ENCODE measurements at regions not wholly inside any gene's neighbourhood (a gene's known extent, or its start where the extent isn't known, plus 50 kb on each side); places are given as distances from the start of the nearest gene placed in this dataset.

GRCh38 chr20:37643400-37643799 is 50.4 kb upstream of the CTNNBL1 start:
- no peaks in the 10 kb centered on the region for H3K36me3 ChIP-seq (replicated peaks; ENCODE audit: control insufficient read depth, insufficient read depth, low read length)
- no peaks in the 10 kb centered on the region; the same call in 1 of the 2 replicates for H3K27me3 ChIP-seq (ENCODE audit: control insufficient read depth, insufficient read depth, low read length)
- H3K4me3 ChIP-seq (ENCODE audit: insufficient read depth, low read depth, low read length): no peak overlapping the region
- DNase-seq: no peak

- H3K27me3 ChIP-seq (ENCODE audit: control insufficient read depth, insufficient read depth, low read length): no peaks in the 10 kb centered on the region; the same call in 1 of the 2 replicates
Measured at GRCh38 chr20:37642246-37642645, 51.6 kb upstream of the CTNNBL1 start.

GRCh38 chr20:37640600-37641561 is 52.9 kb upstream of the CTNNBL1 start:
- Histone ChIP-seq H3K4me3 (ENCODE audit: insufficient read depth, low read depth, low read length) (no peak overlapping the region), H3K36me3 (replicated peaks; ENCODE audit: control insufficient read depth, insufficient read depth, low read length) (no peaks in the 10 kb centered on the region), H3K27me3 (ENCODE audit: control insufficient read depth, insufficient read depth, low read length) (no peaks in the 10 kb centered on the region; the same call in 1 of the 2 replicates)
- DNase-seq: no peak

More at GRCh38 chr20:37642246-37642645, 51.6 kb upstream of the CTNNBL1 start:
- H3K36me3 ChIP-seq (replicated peaks; ENCODE audit: control insufficient read depth, insufficient read depth, low read length): no peaks in the 10 kb centered on the region
- no peak overlapping the region for H3K4me3 ChIP-seq (ENCODE audit: insufficient read depth, low read depth, low read length)
- DNase-seq: no peak

DNA sequence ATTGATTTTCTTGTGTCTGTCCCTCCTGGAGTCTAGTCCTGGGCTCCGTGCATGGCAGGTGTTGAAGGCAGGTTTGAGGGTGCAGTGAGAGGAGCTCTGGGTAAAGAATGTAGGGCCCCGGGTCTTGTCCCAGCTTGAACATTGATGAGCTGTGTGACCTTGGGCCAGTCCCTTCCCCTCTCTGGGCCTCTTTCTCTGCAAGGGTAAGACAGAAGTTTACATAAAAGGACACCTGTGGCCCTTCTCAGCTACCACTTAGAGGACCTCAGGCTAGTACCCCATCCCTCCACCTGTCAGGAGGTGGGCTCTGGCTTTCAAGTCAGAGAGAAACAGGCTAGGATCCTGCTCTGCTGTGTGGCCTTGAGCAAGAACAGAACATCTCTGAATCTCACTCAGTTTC is 55.3 kb upstream of the CTNNBL1 start:
- no peak overlapping the region for H3K4me3 ChIP-seq (ENCODE audit: insufficient read depth, low read depth, low read length)
- no peak for DNase-seq
- H3K36me3 ChIP-seq (replicated peaks; ENCODE audit: control insufficient read depth, insufficient read depth, low read length): no peaks in the 10 kb centered on the region
- H3K27me3 ChIP-seq (ENCODE audit: control insufficient read depth, insufficient read depth, low read length): no peaks in the 10 kb centered on the region; the same call in 1 of the 2 replicates

- Histone ChIP-seq H3K27me3 (ENCODE audit: control insufficient read depth, insufficient read depth, low read length) (no peaks in the 10 kb centered on the region; the same call in 1 of the 2 replicates), H3K4me3 (ENCODE audit: insufficient read depth, low read depth, low read length) (no peak overlapping the region)
Measured at GRCh38 chr20:37636977-37637376, 56.9 kb upstream of the CTNNBL1 start.

GRCh38 chr20:37636212-37636975 is 57.4 kb upstream of the CTNNBL1 start:
- no peak for DNase-seq
- Histone ChIP-seq H3K4me3 (ENCODE audit: insufficient read depth, low read depth, low read length) (no peak overlapping the region), H3K27me3 (ENCODE audit: control insufficient read depth, insufficient read depth, low read length) (no peaks in the 10 kb centered on the region; the same call in 1 of the 2 replicates), H3K36me3 (replicated peaks; ENCODE audit: control insufficient read depth, insufficient read depth, low read length) (no peaks in the 10 kb centered on the region)

More at GRCh38 chr20:37636977-37637376, 56.9 kb upstream of the CTNNBL1 start:
- no peak for DNase-seq
- no peaks in the 10 kb centered on the region for H3K36me3 ChIP-seq (replicated peaks; ENCODE audit: control insufficient read depth, insufficient read depth, low read length)

DNA sequence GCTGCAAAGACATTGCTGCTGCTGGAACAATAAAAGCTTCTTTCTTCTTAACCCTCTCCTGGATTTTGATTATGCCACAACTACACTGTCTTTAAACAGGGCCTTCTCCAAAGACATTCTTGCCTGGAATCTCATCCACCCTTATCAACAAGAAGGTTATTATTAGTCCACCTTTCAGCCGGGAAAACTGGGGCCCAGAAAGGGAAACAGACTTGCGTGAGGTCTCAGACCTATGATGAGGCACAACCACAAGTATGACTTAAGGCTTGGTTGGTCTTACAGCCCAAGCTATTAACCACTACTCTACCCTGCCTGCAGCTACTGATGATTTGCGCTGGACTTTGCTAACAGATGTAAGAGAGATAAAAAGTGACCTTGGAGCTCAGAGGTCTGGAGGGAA is 62.8 kb upstream of the CTNNBL1 start:
- Histone ChIP-seq H3K4me3 (ENCODE audit: insufficient read depth, low read depth, low read length) (no peak overlapping the region), H3K27me3 (ENCODE audit: control insufficient read depth, insufficient read depth, low read length) (peaks cover 3% of the 10 kb centered on the region; the same call in 1 of the 2 replicates), H3K36me3 (replicated peaks; ENCODE audit: control insufficient read depth, insufficient read depth, low read length) (no peaks in the 10 kb centered on the region)
- no peak for DNase-seq

- Histone ChIP-seq H3K36me3 (replicated peaks; ENCODE audit: control insufficient read depth, insufficient read depth, low read length) (no peaks in the 10 kb centered on the region), H3K27me3 (ENCODE audit: control insufficient read depth, insufficient read depth, low read length) (peaks cover 3% of the 10 kb centered on the region; the same call in 1 of the 2 replicates), H3K4me3 (ENCODE audit: insufficient read depth, low read depth, low read length) (no peak overlapping the region)
- DNase-seq: no peak
Measured at GRCh38 chr20:37630166-37630565, 63.7 kb upstream of the CTNNBL1 start.

DNA sequence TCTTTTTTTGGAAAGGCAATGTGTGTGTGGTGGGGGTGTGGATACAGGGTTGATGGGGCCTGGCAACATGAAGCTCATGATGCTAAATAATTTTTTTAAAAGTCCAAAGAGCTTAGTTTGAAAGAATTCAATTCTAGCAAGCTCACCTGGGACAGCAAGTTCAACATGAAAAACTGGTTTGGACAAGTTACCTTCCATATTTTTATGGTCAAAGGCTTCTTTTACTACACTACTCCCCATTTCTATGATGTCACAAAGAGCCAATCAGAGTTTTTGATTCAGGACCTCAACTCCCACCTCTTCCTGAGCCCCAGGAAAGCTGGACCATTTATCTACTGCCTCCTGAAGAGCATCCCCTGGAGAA is 66.1 kb upstream of the CTNNBL1 start:
- Histone ChIP-seq H3K27me3 (ENCODE audit: control insufficient read depth, insufficient read depth, low read length) (peaks cover 3% of the 10 kb centered on the region; the same call in 1 of the 2 replicates), H3K4me3 (ENCODE audit: insufficient read depth, low read depth, low read length) (no peak overlapping the region), H3K36me3 (replicated peaks; ENCODE audit: control insufficient read depth, insufficient read depth, low read length) (no peaks in the 10 kb centered on the region)
- no peak for DNase-seq

- H3K27me3 ChIP-seq (ENCODE audit: control insufficient read depth, insufficient read depth, low read length): peaks cover 3% of the 10 kb centered on the region; the same call in 1 of the 2 replicates
- no peak overlapping the region for H3K4me3 ChIP-seq (ENCODE audit: insufficient read depth, low read depth, low read length)
- H3K36me3 ChIP-seq (replicated peaks; ENCODE audit: control insufficient read depth, insufficient read depth, low read length): no peaks in the 10 kb centered on the region
- DNase-seq: peak; percentile 74
Measured at GRCh38 chr20:37627060-37627766, 66.6 kb upstream of the CTNNBL1 start.

- Histone ChIP-seq H3K4me3 (ENCODE audit: insufficient read depth, low read depth, low read length) (no peak overlapping the region), H3K36me3 (replicated peaks; ENCODE audit: control insufficient read depth, insufficient read depth, low read length) (no peaks in the 10 kb centered on the region), H3K27me3 (ENCODE audit: control insufficient read depth, insufficient read depth, low read length) (peaks cover 3% of the 10 kb centered on the region; the same call in 1 of the 2 replicates)
- no peak for DNase-seq
Measured at GRCh38 chr20:37624963-37625362, 68.9 kb upstream of the CTNNBL1 start.

GRCh38 chr20:37622728-37623127 is 71.1 kb upstream of the CTNNBL1 start:
- no peaks in the 10 kb centered on the region; the same call in 1 of the 2 replicates for H3K27me3 ChIP-seq (ENCODE audit: control insufficient read depth, insufficient read depth, low read length)
- DNase-seq: no peak

DNA sequence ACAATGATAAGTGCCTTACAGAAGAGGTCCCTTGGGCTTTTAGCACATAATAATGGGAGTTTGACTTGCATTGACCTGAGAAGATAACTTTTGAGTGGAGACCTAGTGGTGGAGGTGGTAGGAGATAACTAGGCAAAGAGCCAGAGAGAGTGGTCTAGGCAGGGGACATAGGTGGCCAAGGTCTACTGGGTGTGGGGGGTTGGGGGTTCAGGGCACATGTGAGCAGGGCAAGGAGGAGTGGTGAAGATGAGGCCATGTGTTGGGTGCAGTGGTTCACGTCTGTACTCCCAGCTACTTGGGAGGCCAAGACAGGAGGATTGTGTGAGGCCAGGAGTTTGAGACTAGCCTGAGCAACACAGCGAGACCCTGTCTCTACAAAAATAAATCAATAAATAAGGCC is 74.3 kb upstream of the CTNNBL1 start:
- no peak for DNase-seq
- Histone ChIP-seq H3K4me3 (ENCODE audit: insufficient read depth, low read depth, low read length) (no peak overlapping the region), H3K27me3 (ENCODE audit: control insufficient read depth, insufficient read depth, low read length) (no peaks in the 10 kb centered on the region; the same call in 1 of the 2 replicates), H3K36me3 (replicated peaks; ENCODE audit: control insufficient read depth, insufficient read depth, low read length) (no peaks in the 10 kb centered on the region)

More at GRCh38 chr20:37622728-37623127, 71.1 kb upstream of the CTNNBL1 start:
- Histone ChIP-seq H3K36me3 (replicated peaks; ENCODE audit: control insufficient read depth, insufficient read depth, low read length) (no peaks in the 10 kb centered on the region), H3K4me3 (ENCODE audit: insufficient read depth, low read depth, low read length) (no peak overlapping the region)

DNA sequence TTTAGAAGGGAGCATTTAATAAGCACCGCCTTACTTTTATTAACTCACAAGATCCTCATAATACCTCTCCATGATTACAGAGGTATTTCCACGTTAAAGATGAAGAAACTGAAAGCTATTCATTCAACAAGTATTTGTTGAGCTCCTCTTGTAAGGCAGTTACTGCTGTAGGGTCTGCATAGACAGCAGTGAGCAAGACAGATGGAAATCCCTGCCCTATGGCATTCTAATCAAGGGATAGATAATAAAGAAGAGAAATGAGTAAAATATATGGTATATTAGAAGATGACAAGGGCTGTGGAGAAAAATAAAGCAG is 77.8 kb upstream of the CTNNBL1 start:
- Histone ChIP-seq H3K27me3 (ENCODE audit: control insufficient read depth, insufficient read depth, low read length) (no peaks in the 10 kb centered on the region; the same call in 1 of the 2 replicates), H3K36me3 (replicated peaks; ENCODE audit: control insufficient read depth, insufficient read depth, low read length) (no peaks in the 10 kb centered on the region), H3K4me3 (ENCODE audit: insufficient read depth, low read depth, low read length) (no peak overlapping the region)
- DNase-seq: no peak
